Heart right ventricle (tissue), 16 donors: ENCODE measurements at regions not wholly inside any gene's neighbourhood (a gene's known extent, or its start where the extent isn't known, plus 50 kb on each side); places are given as distances from the start of the nearest gene placed in this dataset.

Experiments used
- ATAC-seq, 8 donors: fragments of 200-7000 bp; cut with Tn5 transposase; one replicate each; pipeline ENCODE4 v1.9.1; 2020; ENCODE audit warnings: mild to moderate bottlenecking in 8 of 8, moderate library complexity in 8 of 8, moderate number of reproducible peaks in 1 of 8
- DNase-seq, 2 donors: peaks; one replicate each; pipeline ENCODE4 v3.0.0-alpha.2; 2020
- H3K27ac ChIP-seq, 10 donors: fragments of 200-600 bp; sonication (generic) in 2 of 10; one replicate each; pipeline versions ENCODE4 v1.5.0 to v1.8.0; 2020 to 2022; ENCODE audit warnings: mild to moderate bottlenecking in 3 of 10
- H3K27me3 ChIP-seq, 7 donors: fragments of 200-600 bp; one replicate each; pipeline ENCODE4 v1.8.0; 2021 to 2022; ENCODE audit warnings: mild to moderate bottlenecking in 2 of 7
- H3K36me3 ChIP-seq, 9 donors: fragments of 200-600 bp; sonication (generic) in 1 of 9; one replicate each; pipeline versions ENCODE4 v1.5.0 to v1.8.0; 2020 to 2022; ENCODE audit warnings: mild to moderate bottlenecking in 2 of 9
- H3K4me1 ChIP-seq, 9 donors: fragments of 200-600 bp; sonication (generic) in 1 of 9; one replicate each; pipeline versions ENCODE4 v1.5.0 to v1.8.0; 2020 to 2022; ENCODE audit warnings: mild to moderate bottlenecking in 4 of 9
- H3K4me3 ChIP-seq, 10 donors: fragments of 200-600 bp; sonication (generic) in 2 of 10; one replicate each; pipeline versions ENCODE4 v1.5.0 to v1.8.0; 2020 to 2022; ENCODE audit warnings: mild to moderate bottlenecking in 7 of 10, moderate library complexity in 2 of 10
- H3K9me3 ChIP-seq, 11 donors: fragments of 200-600 bp in 10 of 11; sonication (generic) in 2 of 11; one replicate each; pipeline versions ENCODE4 v1.5.0 to v1.8.0; 2013 to 2022; ENCODE audit warnings: mild to moderate bottlenecking in 2 of 11, control low read depth in 1 of 11, moderate library complexity in 1 of 11
- CTCF ChIP-seq, 9 donors: fragments of 200-600 bp; sonication (generic) in 2 of 9; IDR thresholded peaks; one replicate each; pipeline versions ENCODE4 v1.5.0 to v1.8.0; 2021 to 2022; ENCODE audit warnings: antibody characterized with exemption in 9 of 9, mild to moderate bottlenecking in 5 of 9, moderate library complexity in 1 of 9
- WGBS, 2 donors: extraction: QIAGEN DNeasy Blood & Tissue Kit; methylation state at CpG; one replicate each; pipeline ENCODE4 v1.1.7; 2013; ENCODE audit warnings: inconsistent platforms in 1 of 2; 5-methylcytosine and 5-hydroxymethylcytosine counted together
- intact Hi-C, 10 donors: fragments of 100-400 bp; cut with DNase I; formaldehyde crosslinking; loops; one replicate each; pipeline versions ENCODE4 v1.11.1 to v1.14.2; 2022
- donor health status: Arrhythmogenic right ventricular cardiomyopathy.
- donor health status: ischemic (EF 13 %, LVEDD 7.1; RV severe dilation, severe dysfunction).
- donor health status: healthy with polysubstance abuse.
- donor health status: DM: no; HTN: yes; CAD: no.
- donor health status: DM: no; HTN: no; CAD: no.
- donor health status: ischemic (EF 25% LVEDD 6.9; RV normal size, moderate dysfunction).
- donor health status: ischemic (EF 25% LVEDD 5.7; RV mildly dilated, moderate dysfunction).
- donor health status: healthy.
- donor health status: DM: yes; HTN: yes; CAD: no.
- donor health status: Ischemic cardiomyopathy.
- donor health status: ischemic (EF 35%, LVEDD 5.7; RV mildly dilated, moderate dysfunction).
- donor health status: nonischemic (EF 11% LVEDD 7.7; RV severe dilation, severe dysfunction).
- donor health status: DM: yes; HTN: yes; CAD: no.
- donor health status: PGD.
- donor health status: ischemic (EF 29% LVEDD 5.4; RV normal size, mild dysfunction).
- donor health status: nonischemic (EF 23%, LVEDD 6.1; RV moderate dilation, normal function).

DNA sequence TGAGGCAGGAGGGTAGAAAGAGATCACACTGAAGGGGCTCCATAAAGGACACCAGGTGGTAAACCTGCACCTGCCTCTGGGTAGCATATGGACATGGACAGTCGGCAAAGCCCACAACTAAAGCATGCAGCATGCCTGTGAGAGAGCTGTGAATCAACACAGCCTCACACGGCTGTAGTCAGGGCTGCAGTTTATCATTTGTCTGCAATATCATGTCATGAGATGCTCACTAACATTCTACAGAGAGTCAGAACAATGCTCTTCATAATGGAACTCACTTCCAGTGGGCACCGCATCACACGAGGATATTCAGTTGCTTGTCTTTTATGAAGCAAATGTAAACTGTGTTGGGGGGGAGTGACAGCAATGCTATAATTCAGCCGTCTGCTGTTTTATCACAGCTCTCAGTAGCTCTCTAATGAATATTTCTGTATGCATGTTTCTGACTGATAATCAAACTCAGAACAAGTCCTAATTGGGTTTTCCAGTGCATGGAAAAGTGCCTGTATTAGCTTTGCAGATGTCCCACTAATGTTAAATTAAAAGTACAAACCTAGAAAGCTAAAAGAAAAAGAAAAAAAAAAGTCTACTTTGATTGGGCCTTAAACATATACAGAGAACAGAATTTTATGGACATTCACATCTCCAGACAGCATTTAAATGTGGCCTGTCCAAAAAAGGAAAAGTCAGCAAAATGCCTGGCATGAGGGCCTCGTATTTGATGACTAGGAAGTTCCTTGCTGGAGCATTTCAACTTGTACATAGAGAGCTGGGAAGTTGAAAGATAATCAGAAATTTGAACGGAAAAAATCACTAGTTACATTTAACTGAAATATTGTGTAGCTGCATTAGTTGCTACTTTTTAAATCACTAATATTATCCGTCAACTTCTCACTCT lies 406.1 kb upstream of the SOX11 start:
- DNase-seq (no peak), ATAC-seq (no peak)
- Histone ChIP-seq H3K9me3 (peaks cover 0 to 11% (median 0%) of the 10 kb centered on the region in 11 donors), H3K27me3 (peaks cover 0 to 4% (median 0%) of the 10 kb centered on the region in 7 donors), H3K27ac (no peak overlapping the region), H3K4me3 (no peak overlapping the region), H3K36me3 (no peaks in the 10 kb centered on the region), H3K4me1 (no peaks in the 10 kb centered on the region)
- no peak for TF ChIP-seq CTCF (IDR thresholded peaks at IDR 0.05)
- 62 to 72% methylated on average over 8 of the region's 8 CpGs for WGBS, 2 donors
- intact Hi-C loops: no loop called here

- no peak for TF ChIP-seq CTCF (IDR thresholded peaks at IDR 0.05)
- no peak for ATAC-seq
- H3K9me3 ChIP-seq: no peaks in the 10 kb centered on the region
Measured at GRCh38 chr2:5287558-5288334, 404.4 kb upstream of the SOX11 start.

GRCh38 chr2:5290900-5291546 lies 401.2 kb upstream of the SOX11 start:
- WGBS, 2 donors: 41% methylated on average over 2 of the region's 2 CpGs
- H3K27ac ChIP-seq: no peak overlapping the region
- H3K4me1 ChIP-seq: no peaks in the 10 kb centered on the region
- H3K36me3 ChIP-seq: no peaks in the 10 kb centered on the region
- ATAC-seq (no peak), DNase-seq (no peak)
- no peaks in the 10 kb centered on the region for H3K9me3 ChIP-seq
- peaks cover 0 to 6% (median 0%) of the 10 kb centered on the region in 7 donors for H3K27me3 ChIP-seq
- H3K4me3 ChIP-seq: no peak overlapping the region
- peak in 1 of 9 donors; percentile 19 for TF ChIP-seq CTCF (IDR thresholded peaks at IDR 0.05)
- intact Hi-C loops: no loop called here

More at GRCh38 chr2:5287558-5288334, 404.4 kb upstream of the SOX11 start:
- DNase-seq: no peak
- H3K4me3 ChIP-seq: no peak overlapping the region
- no peaks in the 10 kb centered on the region for H3K36me3 ChIP-seq
- 76 to 77% methylated on average over 5 of the region's 5 CpGs for WGBS, 2 donors
- H3K27me3 ChIP-seq: peaks cover 0 to 4% (median 0%) of the 10 kb centered on the region in 7 donors
- H3K4me1 ChIP-seq: no peaks in the 10 kb centered on the region
- H3K27ac ChIP-seq: no peak overlapping the region
- intact Hi-C loops: no loop called here

- no peak for DNase-seq
- Histone ChIP-seq H3K9me3 (peaks cover 0 to 15% (median 0%) of the 10 kb centered on the region in 11 donors), H3K4me1 (no peaks in the 10 kb centered on the region), H3K27me3 (peaks cover 0 to 6% (median 0%) of the 10 kb centered on the region in 7 donors), H3K4me3 (no peak overlapping the region), H3K36me3 (no peaks in the 10 kb centered on the region), H3K27ac (no peak overlapping the region)
- no peak for TF ChIP-seq CTCF (IDR thresholded peaks at IDR 0.05)
- WGBS, 2 donors: 96 to 98% methylated on average over 1 of the region's 1 CpG
- intact Hi-C loops: no loop called here
- ATAC-seq: no peak
Measured at GRCh38 chr2:5304640-5305039, 387.5 kb upstream of the SOX11 start.
